ENCODE measurements at regions not wholly inside any gene's neighbourhood (a gene's known extent, or its start where the extent isn't known, plus 50 kb on each side); places are given as distances from the start of the nearest gene placed in this dataset.
A peak's percentile ranks its signal among the peaks of the same experiment; 100 is the strongest.

- H3K4me3 ChIP-seq = no peak overlapping the region
- DNase-seq (ENCODE audit: low read depth in 1 of 2, low spot score in 1 of 2) = no peak
- H3K27me3 ChIP-seq = peaks cover 53% of the 10 kb centered on the region
- H3K9me3 ChIP-seq (ENCODE audit: low read depth) = no peaks in the 10 kb centered on the region
- no peak for TF ChIP-seq CTCF (IDR thresholded peaks at IDR 0.05; ENCODE audit: low read depth, low read length)
- H3K36me3 ChIP-seq = no peaks in the 10 kb centered on the region
- H3K4me1 ChIP-seq (ENCODE audit: low read depth) = peaks cover 7% of the 10 kb centered on the region
- H3K27ac ChIP-seq = no peak overlapping the region
Observed at GRCh38 chr6:119661628-119662027, 312.1 kb upstream of the MAN1A1 start.

GRCh38 chr6:119661078-119661477 is 311.5 kb upstream of the MAN1A1 start:
- no peak for TF ChIP-seq CTCF (IDR thresholded peaks at IDR 0.05; ENCODE audit: low read depth, low read length)
- no peaks in the 10 kb centered on the region for H3K9me3 ChIP-seq (ENCODE audit: low read depth)
- no peak overlapping the region for H3K27ac ChIP-seq
- peaks cover 59% of the 10 kb centered on the region for H3K27me3 ChIP-seq
- no peak for DNase-seq (ENCODE audit: low read depth in 1 of 2, low spot score in 1 of 2)
- H3K36me3 ChIP-seq = no peaks in the 10 kb centered on the region
- H3K4me1 ChIP-seq (ENCODE audit: low read depth) = peaks cover 7% of the 10 kb centered on the region
- H3K4me3 ChIP-seq = no peak overlapping the region

- Histone ChIP-seq H3K27ac (no peak overlapping the region), H3K36me3 (no peaks in the 10 kb centered on the region), H3K9me3 (ENCODE audit: low read depth) (no peaks in the 10 kb centered on the region), H3K4me1 (ENCODE audit: low read depth) (peaks cover 10% of the 10 kb centered on the region), H3K4me3 (no peak overlapping the region), H3K27me3 (peaks cover 73% of the 10 kb centered on the region)
- TF ChIP-seq CTCF (IDR thresholded peaks at IDR 0.05; ENCODE audit: low read depth, low read length) = no peak
- DNase-seq (ENCODE audit: low read depth in 1 of 2, low spot score in 1 of 2) = no peak
Observed at GRCh38 chr6:119658917-119659316, 309.4 kb upstream of the MAN1A1 start.

DNA sequence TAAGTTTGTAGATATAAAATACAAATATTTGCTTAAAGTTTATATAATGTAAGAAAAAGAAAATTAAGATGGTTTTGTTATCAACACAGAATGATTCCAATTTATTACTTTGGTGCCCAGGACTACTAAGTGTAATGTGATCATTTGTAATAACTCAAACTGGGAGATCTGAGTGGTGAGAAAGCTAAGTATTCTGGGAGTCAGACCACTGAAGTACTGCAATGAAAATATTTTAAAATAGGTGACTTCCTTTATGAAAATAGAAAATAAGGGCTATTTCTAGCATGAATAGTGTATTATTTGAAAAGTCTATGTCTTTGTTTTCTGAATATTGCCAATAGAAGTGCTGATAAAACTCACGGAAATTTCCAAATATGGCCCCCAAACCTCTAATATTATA is 305.6 kb upstream of the MAN1A1 start:
- Histone ChIP-seq H3K4me3 (no peak overlapping the region), H3K27ac (no peak overlapping the region)

GRCh38 chr6:119653329-119653728 is 303.8 kb upstream of the MAN1A1 start:
- Histone ChIP-seq H3K27me3 (peaks cover 70% of the 10 kb centered on the region), H3K4me1 (ENCODE audit: low read depth) (peaks cover 16% of the 10 kb centered on the region), H3K36me3 (no peaks in the 10 kb centered on the region), H3K4me3 (no peak overlapping the region), H3K27ac (no peak overlapping the region), H3K9me3 (ENCODE audit: low read depth) (no peaks in the 10 kb centered on the region)
- no peak for TF ChIP-seq CTCF (IDR thresholded peaks at IDR 0.05; ENCODE audit: low read depth, low read length)
- peak in 1 of 2 donors; percentile 69 for DNase-seq (ENCODE audit: low read depth in 1 of 2, low spot score in 1 of 2)

More for the DNA sequence above, 305.6 kb upstream of the MAN1A1 start:
- Histone ChIP-seq H3K27me3 (peaks cover 65% of the 10 kb centered on the region), H3K36me3 (no peaks in the 10 kb centered on the region), H3K9me3 (ENCODE audit: low read depth) (no peaks in the 10 kb centered on the region), H3K4me1 (ENCODE audit: low read depth) (peaks cover 18% of the 10 kb centered on the region)
- no peak for TF ChIP-seq CTCF (IDR thresholded peaks at IDR 0.05; ENCODE audit: low read depth, low read length)
- no peak for DNase-seq (ENCODE audit: low read depth in 1 of 2, low spot score in 1 of 2)

DNA sequence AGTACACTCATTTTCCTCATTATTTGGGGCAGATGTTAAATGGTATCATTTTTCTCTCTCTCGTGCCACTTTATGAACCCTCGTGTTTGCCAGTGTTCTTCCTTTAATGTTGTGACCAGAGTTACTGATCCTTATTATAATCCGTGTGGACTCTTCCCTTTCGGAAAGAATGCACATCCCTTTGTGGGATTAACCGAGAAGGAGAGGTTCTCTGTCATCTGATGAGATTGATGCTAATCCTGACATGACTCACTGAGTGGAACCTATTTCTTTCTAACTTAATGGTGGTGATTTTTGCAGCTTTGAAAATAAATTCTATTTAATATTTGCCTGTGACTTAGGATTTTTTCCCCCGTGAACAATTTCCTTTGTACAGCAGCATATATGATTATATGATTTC is 300.0 kb upstream of the MAN1A1 start:
- Histone ChIP-seq H3K27ac (no peak overlapping the region), H3K4me1 (ENCODE audit: low read depth) (peaks cover 9% of the 10 kb centered on the region), H3K9me3 (ENCODE audit: low read depth) (no peaks in the 10 kb centered on the region), H3K36me3 (no peaks in the 10 kb centered on the region), H3K4me3 (no peak overlapping the region), H3K27me3 (peaks cover 50% of the 10 kb centered on the region)
- DNase-seq (ENCODE audit: low read depth in 1 of 2, low spot score in 1 of 2) = no peak
- no peak for TF ChIP-seq CTCF (IDR thresholded peaks at IDR 0.05; ENCODE audit: low read depth, low read length)

Measured in cardiac muscle cell (in vitro differentiated cells and primary cell).